ENCODE measurements at regions not wholly inside any gene's neighbourhood (a gene's known extent, or its start where the extent isn't known, plus 50 kb on each side); places are given as distances from the start of the nearest gene placed in this dataset.

DNA sequence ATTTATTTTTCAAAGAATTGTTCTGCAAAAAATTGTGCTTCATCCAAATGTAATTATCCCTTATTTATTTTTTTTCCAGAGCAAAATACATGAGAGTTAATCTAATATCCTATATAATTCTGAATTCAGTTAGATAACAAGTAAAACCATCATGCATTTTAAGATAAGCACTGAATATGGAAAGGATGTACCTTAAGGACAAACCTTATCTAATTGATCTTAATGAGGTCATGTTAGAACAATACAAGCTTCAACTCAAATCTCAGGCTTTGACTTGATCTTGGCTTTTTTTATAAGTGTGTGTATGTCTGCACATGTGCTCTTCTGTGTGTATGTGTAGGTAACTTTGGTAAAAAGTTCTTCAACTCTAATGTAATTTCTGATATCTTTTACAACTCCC lies 1828.8 kb downstream of the PCDH9 start:
- TF ChIP-seq ZNF251 (CRISPR knock-in tag; IDR thresholded peaks at IDR 0.05) (no peak), SSRP1 (CRISPR knock-in tag; IDR thresholded peaks at IDR 0.05) (no peak)
- TF ChIP-seq, protein P1, sequence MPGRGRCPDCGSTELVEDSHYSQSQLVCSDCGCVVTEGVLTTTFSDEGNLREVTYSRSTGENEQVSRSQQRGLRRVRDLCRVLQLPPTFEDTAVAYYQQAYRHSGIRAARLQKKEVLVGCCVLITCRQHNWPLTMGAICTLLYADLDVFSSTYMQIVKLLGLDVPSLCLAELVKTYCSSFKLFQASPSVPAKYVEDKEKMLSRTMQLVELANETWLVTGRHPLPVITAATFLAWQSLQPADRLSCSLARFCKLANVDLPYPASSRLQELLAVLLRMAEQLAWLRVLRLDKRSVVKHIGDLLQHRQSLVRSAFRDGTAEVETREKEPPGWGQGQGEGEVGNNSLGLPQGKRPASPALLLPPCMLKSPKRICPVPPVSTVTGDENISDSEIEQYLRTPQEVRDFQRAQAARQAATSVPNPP (CRISPR knock-in tag; IDR thresholded peaks at IDR 0.05): no peak
- TF ChIP-seq, protein P2, sequence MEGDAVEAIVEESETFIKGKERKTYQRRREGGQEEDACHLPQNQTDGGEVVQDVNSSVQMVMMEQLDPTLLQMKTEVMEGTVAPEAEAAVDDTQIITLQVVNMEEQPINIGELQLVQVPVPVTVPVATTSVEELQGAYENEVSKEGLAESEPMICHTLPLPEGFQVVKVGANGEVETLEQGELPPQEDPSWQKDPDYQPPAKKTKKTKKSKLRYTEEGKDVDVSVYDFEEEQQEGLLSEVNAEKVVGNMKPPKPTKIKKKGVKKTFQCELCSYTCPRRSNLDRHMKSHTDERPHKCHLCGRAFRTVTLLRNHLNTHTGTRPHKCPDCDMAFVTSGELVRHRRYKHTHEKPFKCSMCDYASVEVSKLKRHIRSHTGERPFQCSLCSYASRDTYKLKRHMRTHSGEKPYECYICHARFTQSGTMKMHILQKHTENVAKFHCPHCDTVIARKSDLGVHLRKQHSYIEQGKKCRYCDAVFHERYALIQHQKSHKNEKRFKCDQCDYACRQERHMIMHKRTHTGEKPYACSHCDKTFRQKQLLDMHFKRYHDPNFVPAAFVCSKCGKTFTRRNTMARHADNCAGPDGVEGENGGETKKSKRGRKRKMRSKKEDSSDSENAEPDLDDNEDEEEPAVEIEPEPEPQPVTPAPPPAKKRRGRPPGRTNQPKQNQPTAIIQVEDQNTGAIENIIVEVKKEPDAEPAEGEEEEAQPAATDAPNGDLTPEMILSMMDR (CRISPR knock-in tag; IDR thresholded peaks at IDR 0.05): no peak
- TF ChIP-seq, protein P3, sequence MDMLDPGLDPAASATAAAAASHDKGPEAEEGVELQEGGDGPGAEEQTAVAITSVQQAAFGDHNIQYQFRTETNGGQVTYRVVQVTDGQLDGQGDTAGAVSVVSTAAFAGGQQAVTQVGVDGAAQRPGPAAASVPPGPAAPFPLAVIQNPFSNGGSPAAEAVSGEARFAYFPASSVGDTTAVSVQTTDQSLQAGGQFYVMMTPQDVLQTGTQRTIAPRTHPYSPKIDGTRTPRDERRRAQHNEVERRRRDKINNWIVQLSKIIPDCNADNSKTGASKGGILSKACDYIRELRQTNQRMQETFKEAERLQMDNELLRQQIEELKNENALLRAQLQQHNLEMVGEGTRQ (IDR thresholded peaks at IDR 0.05; ENCODE audit: low read depth, low read length): no peak
- TF ChIP-seq, protein P3 (CRISPR knock-in tag; IDR thresholded peaks at IDR 0.05; ENCODE audit: borderline replicate concordance): no peak
